GM12875 (cell line): ENCODE measurements at regions not wholly inside any gene's neighbourhood (a gene's known extent, or its start where the extent isn't known, plus 50 kb on each side); places are given as distances from the start of the nearest gene placed in this dataset.

Experiments used
- H3K4me3 ChIP-seq: one replicate; pipeline ENCODE4 v1.5.1; 2011; ENCODE audit warnings: low read depth, low read length, control low read depth
- CTCF ChIP-seq: IDR thresholded peaks from 2 replicates; pipeline ENCODE4 v1.5.1; 2011; ENCODE audit warnings: low read depth, mild to moderate bottlenecking, control low read depth, inconsistent platforms, low read length, moderate library complexity, borderline replicate concordance; ENCODE audit not compliant: insufficient read depth

GRCh38 chr11:36724742-36725385, 126.8 kb upstream of the RAG2 start:
- TF ChIP-seq CTCF: no peak
- no peak overlapping the region for H3K4me3 ChIP-seq

DNA sequence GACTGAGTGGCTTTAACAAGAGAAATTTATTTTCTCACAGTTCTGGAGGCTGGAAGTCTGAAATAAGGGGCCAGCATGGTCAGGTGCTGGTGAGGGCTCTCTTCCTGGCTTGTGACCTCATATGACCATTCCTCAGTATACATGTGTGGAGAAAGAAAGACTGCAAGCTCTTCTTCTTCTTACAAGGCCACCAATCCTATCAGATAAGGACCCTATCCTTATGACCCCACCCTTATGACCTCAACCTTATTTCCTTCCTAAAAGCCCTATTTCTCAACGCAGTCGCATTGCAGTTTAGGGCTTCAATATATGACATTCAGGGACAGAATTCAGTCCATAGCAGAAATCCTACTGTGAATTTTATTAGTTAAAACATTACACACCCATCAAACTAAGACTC, 124.4 kb upstream of the RAG2 start:
- no peak for TF ChIP-seq CTCF
- no peak overlapping the region for H3K4me3 ChIP-seq

GRCh38 chr11:36719358-36720107, 121.5 kb upstream of the RAG2 start:
- no peak for TF ChIP-seq CTCF
- H3K4me3 ChIP-seq: no peak overlapping the region

- no peak for TF ChIP-seq CTCF
- no peak overlapping the region for H3K4me3 ChIP-seq
These were observed 120.4 kb upstream of the RAG2 start for GRCh38 chr11:36718451-36718850.

DNA sequence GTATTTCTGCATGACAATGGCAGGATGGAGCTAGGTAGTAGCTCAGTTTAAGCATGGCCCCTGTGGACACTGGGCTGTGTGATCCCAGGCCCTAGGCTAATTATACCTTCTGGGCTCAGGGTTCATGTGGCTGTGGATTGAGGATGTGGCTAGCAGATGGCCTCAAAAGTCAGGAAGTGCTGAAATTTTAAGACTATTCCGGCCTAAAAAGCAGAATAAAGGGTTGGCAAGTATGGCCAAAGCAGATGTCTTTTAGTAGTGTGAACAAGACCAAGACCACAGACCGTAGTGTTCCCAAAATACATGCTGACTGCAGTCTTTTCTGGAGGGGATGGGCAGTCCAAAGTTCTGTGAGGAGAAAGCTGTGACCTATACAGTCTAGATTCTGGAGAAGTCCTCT, 115.7 kb upstream of the RAG2 start:
- TF ChIP-seq CTCF: no peak
- H3K4me3 ChIP-seq: no peak overlapping the region

- no peak overlapping the region for H3K4me3 ChIP-seq
- TF ChIP-seq CTCF: peak; percentile 6; the same call in 1 of the 2 replicates
These were observed 113.2 kb upstream of the RAG2 start for GRCh38 chr11:36711104-36711825.
